SK-N-SH treated with all-trans-retinoic acid at 6 μM for 48 hours (cell line): ENCODE measurements at regions not wholly inside any gene's neighbourhood (a gene's known extent, or its start where the extent isn't known, plus 50 kb on each side); places are given as distances from the start of the nearest gene placed in this dataset.

ENCODE experiments used
- ATAC-seq: fragments of 200-7000 bp; cut with Tn5 transposase; 3 replicates; pipeline ENCODE4 v1.9.1; 2020; ENCODE audit warnings: mild to moderate bottlenecking, moderate library complexity
- ARNTL ChIP-seq: fragments of 450-650 bp; formaldehyde crosslinking; IDR thresholded peaks from 2 replicates; pipeline ENCODE4 v1.5.0; 2020; ENCODE audit warnings: low read depth, mild to moderate bottlenecking, moderate library complexity, borderline replicate concordance
- BACH2 ChIP-seq: fragments of 250-450 bp; sonication (Bioruptor Pico); IDR thresholded peaks from 2 replicates; pipeline ENCODE4 v1.9.0; 2021; ENCODE audit warnings: mild to moderate bottlenecking, borderline replicate concordance
- CSDC2 ChIP-seq: fragments of 250-450 bp; sonication (Bioruptor Pico); IDR thresholded peaks from 2 replicates; pipeline ENCODE4 v1.5.0; 2020; ENCODE audit warnings: mild to moderate bottlenecking, moderate library complexity
- ESRRG ChIP-seq: fragments of 250-450 bp; sonication (Bioruptor Pico); IDR thresholded peaks from 2 replicates; pipeline ENCODE4 v1.6.1; 2021; ENCODE audit warnings: mild to moderate bottlenecking
- GLIS3 ChIP-seq: fragments of 250-450 bp; sonication (Bioruptor Pico); IDR thresholded peaks from 2 replicates; pipeline ENCODE4 v1.5.0; 2020; ENCODE audit warnings: mild to moderate bottlenecking, moderate library complexity
- ISL1 ChIP-seq: fragments of 250-450 bp; sonication (Bioruptor Pico); IDR thresholded peaks from 2 replicates; pipeline ENCODE4 v2.1.2; 2022; ENCODE audit warnings: mild to moderate bottlenecking, moderate library complexity
- OSR1 ChIP-seq: fragments of 250-450 bp; sonication (Bioruptor Pico); IDR thresholded peaks from 2 replicates; pipeline ENCODE4 v1.8.0; 2022; ENCODE audit warnings: moderate library complexity, mild to moderate bottlenecking, inconsistent platforms
- PPARA ChIP-seq: fragments of 250-450 bp; sonication (Bioruptor Pico); IDR thresholded peaks from 2 replicates; pipeline ENCODE4 v1.5.0; 2020; ENCODE audit warnings: mild to moderate bottlenecking, borderline replicate concordance
- RARB ChIP-seq: fragments of 250-450 bp; sonication (Bioruptor Pico); IDR thresholded peaks from 2 replicates; pipeline ENCODE4 v1.8.0; 2021; ENCODE audit warnings: mild to moderate bottlenecking, moderate library complexity
- SNAI2 ChIP-seq: fragments of 250-450 bp; sonication (Bioruptor Pico); IDR thresholded peaks from 2 replicates; pipeline ENCODE4 v1.5.0; 2020; ENCODE audit warnings: mild to moderate bottlenecking, moderate library complexity
- TCF4 ChIP-seq: fragments of 250-450 bp; sonication (Bioruptor Pico); IDR thresholded peaks from 2 replicates; pipeline ENCODE4 v1.8.0; 2021; ENCODE audit warnings: mild to moderate bottlenecking, moderate library complexity, borderline replicate concordance
- TOX ChIP-seq: fragments of 250-450 bp; sonication (Bioruptor Pico); IDR thresholded peaks from 2 replicates; pipeline ENCODE4 v1.8.0; 2021; ENCODE audit warnings: mild to moderate bottlenecking, moderate library complexity, borderline replicate concordance
- ZC3H10 ChIP-seq: fragments of 250-450 bp; sonication (Bioruptor Pico); IDR thresholded peaks from 2 replicates; pipeline ENCODE4 v1.5.1; 2021; ENCODE audit warnings: mild to moderate bottlenecking, moderate library complexity
- ZFP3 ChIP-seq: fragments of 250-450 bp; sonication (Bioruptor Pico); IDR thresholded peaks from 2 replicates; pipeline ENCODE4 v1.5.0; 2020; ENCODE audit warnings: mild to moderate bottlenecking, moderate library complexity
- ZFP30 ChIP-seq: fragments of 450-650 bp; formaldehyde crosslinking; IDR thresholded peaks from 2 replicates; pipeline ENCODE4 v1.5.0; 2022; ENCODE audit warnings: mild to moderate bottlenecking, moderate library complexity
- ZNF565 ChIP-seq: fragments of 450-650 bp; formaldehyde crosslinking; conservative IDR thresholded peaks from 2 replicates; pipeline ENCODE4 v1.5.0; 2020; ENCODE audit warnings: low read depth, mild to moderate bottlenecking, moderate library complexity
- ZNF70 ChIP-seq: fragments of 450-650 bp; formaldehyde crosslinking; IDR thresholded peaks from 2 replicates; pipeline ENCODE4 v1.5.0; 2020; ENCODE audit warnings: mild to moderate bottlenecking, moderate library complexity
- ZNF8 ChIP-seq: fragments of 450-650 bp; formaldehyde crosslinking; IDR thresholded peaks from 2 replicates; pipeline ENCODE4 v1.5.0; 2020; ENCODE audit warnings: mild to moderate bottlenecking, moderate library complexity
- TF ChIP-seq, protein P1 (sequence below): fragments of 250-450 bp; sonication (Bioruptor Pico); IDR thresholded peaks from 2 replicates; pipeline ENCODE4 v1.8.0; 2021; ENCODE audit warnings: low read depth, mild to moderate bottlenecking, moderate library complexity, borderline replicate concordance
- TF ChIP-seq, protein P2 (sequence below): fragments of 250-450 bp; sonication (Bioruptor Pico); IDR thresholded peaks from 2 replicates; pipeline ENCODE4 v1.8.0; 2020; ENCODE audit warnings: mild to moderate bottlenecking, moderate library complexity, borderline replicate concordance
- TF ChIP-seq, protein P3 (sequence below): fragments of 250-450 bp; sonication (Bioruptor Pico); IDR thresholded peaks from 2 replicates; pipeline ENCODE4 v1.5.1; 2020; ENCODE audit warnings: low read depth, mild to moderate bottlenecking, moderate library complexity
- TF ChIP-seq, protein P4 (sequence below): fragments of 250-450 bp; sonication (Bioruptor Pico); IDR thresholded peaks from 2 replicates; pipeline ENCODE4 v1.5.0; 2020; ENCODE audit warnings: mild to moderate bottlenecking, moderate library complexity
- TF ChIP-seq, protein P5 (sequence below): fragments of 250-450 bp; sonication (Bioruptor Pico); IDR thresholded peaks from 2 replicates; pipeline ENCODE4 v1.5.1; 2021; ENCODE audit warnings: mild to moderate bottlenecking, moderate library complexity

DNA sequence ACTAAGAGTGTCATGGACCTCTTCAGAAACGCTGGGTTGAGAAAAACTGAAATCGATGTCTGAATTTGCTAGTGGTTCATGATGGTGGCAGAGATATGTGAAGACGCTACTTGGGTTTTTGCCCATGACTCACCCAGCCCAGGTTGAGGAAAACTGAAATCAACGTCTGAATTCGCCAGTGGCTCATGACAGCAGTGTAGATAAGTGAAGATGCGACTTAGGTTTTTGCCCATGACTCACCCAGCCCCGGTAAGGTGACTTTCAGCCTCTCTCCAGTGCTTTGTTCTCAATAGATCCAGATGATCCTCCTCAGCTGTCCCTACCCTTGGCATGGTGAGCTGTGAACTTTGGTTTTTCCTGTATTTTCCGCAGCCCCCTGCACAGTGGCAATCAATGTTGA lies 105.3 kb upstream of the SIX3 start:
- no peak for ATAC-seq
- TF ChIP-seq ZFP3 (CRISPR knock-in tag) (no peak), ZNF565 (CRISPR knock-in tag) (no peak), ARNTL (no peak), ZNF8 (no peak), CSDC2 (CRISPR knock-in tag) (no peak), TCF4 (CRISPR knock-in tag) (no peak), GLIS3 (no peak), SNAI2 (CRISPR knock-in tag) (no peak), ZFP30 (CRISPR knock-in tag) (no peak), OSR1 (CRISPR knock-in tag) (no peak), ISL1 (CRISPR knock-in tag) (no peak), TOX (CRISPR knock-in tag) (no peak), ESRRG (CRISPR knock-in tag) (no peak), BACH2 (CRISPR knock-in tag) (no peak), ZC3H10 (CRISPR knock-in tag) (no peak), RARB (CRISPR knock-in tag) (no peak)
- TF ChIP-seq, protein P1, sequence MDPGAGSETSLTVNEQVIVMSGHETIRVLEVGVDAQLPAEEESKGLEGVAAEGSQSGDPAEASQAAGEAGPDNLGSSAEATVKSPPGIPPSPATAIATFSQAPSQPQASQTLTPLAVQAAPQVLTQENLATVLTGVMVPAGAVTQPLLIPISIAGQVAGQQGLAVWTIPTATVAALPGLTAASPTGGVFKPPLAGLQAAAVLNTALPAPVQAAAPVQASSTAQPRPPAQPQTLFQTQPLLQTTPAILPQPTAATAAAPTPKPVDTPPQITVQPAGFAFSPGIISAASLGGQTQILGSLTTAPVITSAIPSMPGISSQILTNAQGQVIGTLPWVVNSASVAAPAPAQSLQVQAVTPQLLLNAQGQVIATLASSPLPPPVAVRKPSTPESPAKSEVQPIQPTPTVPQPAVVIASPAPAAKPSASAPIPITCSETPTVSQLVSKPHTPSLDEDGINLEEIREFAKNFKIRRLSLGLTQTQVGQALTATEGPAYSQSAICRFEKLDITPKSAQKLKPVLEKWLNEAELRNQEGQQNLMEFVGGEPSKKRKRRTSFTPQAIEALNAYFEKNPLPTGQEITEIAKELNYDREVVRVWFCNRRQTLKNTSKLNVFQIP (CRISPR knock-in tag) = no peak
- TF ChIP-seq, protein P2, sequence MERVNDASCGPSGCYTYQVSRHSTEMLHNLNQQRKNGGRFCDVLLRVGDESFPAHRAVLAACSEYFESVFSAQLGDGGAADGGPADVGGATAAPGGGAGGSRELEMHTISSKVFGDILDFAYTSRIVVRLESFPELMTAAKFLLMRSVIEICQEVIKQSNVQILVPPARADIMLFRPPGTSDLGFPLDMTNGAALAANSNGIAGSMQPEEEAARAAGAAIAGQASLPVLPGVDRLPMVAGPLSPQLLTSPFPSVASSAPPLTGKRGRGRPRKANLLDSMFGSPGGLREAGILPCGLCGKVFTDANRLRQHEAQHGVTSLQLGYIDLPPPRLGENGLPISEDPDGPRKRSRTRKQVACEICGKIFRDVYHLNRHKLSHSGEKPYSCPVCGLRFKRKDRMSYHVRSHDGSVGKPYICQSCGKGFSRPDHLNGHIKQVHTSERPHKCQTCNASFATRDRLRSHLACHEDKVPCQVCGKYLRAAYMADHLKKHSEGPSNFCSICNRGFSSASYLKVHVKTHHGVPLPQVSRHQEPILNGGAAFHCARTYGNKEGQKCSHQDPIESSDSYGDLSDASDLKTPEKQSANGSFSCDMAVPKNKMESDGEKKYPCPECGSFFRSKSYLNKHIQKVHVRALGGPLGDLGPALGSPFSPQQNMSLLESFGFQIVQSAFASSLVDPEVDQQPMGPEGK (CRISPR knock-in tag) = no peak
- TF ChIP-seq, protein P3, sequence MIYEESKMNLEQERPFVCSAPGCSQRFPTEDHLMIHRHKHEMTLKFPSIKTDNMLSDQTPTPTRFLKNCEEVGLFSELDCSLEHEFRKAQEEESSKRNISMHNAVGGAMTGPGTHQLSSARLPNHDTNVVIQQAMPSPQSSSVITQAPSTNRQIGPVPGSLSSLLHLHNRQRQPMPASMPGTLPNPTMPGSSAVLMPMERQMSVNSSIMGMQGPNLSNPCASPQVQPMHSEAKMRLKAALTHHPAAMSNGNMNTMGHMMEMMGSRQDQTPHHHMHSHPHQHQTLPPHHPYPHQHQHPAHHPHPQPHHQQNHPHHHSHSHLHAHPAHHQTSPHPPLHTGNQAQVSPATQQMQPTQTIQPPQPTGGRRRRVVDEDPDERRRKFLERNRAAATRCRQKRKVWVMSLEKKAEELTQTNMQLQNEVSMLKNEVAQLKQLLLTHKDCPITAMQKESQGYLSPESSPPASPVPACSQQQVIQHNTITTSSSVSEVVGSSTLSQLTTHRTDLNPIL = no peak

DNA sequence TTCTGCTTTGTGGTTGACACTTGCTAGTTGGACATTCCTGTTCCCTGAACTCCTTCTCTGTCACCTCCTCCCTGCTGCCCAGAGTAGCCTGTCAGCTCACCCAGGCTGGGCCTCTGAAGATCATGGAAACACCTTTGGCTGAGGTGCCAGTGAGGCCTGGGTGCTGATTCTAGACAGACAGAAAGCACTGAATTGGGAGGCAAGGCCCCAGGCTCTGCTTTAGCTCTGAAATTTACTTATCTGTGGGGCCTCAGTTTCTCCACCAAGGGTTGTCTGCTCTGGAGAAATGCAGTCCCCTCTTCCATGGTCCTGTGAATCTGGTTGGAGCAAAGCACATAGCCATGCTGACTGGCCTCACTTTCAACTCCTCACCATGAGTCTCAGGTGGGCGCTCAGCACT lies 104.6 kb upstream of the SIX3 start:
- TF ChIP-seq ZFP30 (CRISPR knock-in tag) = no peak
- TF ChIP-seq, protein P2 (CRISPR knock-in tag) = no peak
- TF ChIP-seq, all 23 proteins: peak for 0
- ATAC-seq = no peak

DNA sequence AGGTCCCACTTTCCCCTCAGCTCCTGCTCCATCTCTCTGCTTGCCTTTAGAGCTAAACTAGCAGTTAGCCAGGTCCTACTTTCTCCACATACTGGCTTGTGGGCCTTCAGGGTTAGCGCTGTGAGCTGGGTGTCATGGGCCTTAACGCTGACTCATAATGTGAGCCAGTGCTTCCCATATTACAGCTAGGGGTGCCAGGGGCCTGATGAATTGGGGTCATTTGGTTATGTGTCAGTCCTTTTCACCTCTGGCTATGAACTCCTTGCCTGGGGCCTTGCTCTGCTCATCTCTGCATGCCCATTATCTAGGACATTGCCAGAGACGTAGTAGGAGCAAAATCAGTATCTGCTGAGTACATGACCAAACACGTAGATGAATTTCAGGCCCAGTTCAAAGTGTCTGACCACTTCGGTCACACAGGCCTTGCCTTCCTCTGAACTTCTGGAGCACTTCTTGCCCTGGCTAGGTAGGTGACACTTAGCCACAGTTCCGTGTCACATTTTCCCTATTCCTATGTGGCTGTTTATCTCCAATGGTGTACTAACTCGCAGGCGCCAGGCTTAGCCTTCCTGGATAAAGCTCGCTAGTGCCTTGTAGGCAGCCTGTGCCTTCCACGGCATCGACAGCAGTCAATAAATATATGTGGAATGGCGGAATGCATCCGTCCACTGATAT lies 103.2 kb upstream of the SIX3 start:
- no peak for ATAC-seq
- TF ChIP-seq, protein P3 = no peak
- no peak for TF ChIP-seq CSDC2 (CRISPR knock-in tag)
- TF ChIP-seq TCF4 (CRISPR knock-in tag) = no peak
- TF ChIP-seq ZNF70 (CRISPR knock-in tag) = no peak
- TF ChIP-seq, protein P1 (CRISPR knock-in tag) = no peak
- TF ChIP-seq, protein P4, sequence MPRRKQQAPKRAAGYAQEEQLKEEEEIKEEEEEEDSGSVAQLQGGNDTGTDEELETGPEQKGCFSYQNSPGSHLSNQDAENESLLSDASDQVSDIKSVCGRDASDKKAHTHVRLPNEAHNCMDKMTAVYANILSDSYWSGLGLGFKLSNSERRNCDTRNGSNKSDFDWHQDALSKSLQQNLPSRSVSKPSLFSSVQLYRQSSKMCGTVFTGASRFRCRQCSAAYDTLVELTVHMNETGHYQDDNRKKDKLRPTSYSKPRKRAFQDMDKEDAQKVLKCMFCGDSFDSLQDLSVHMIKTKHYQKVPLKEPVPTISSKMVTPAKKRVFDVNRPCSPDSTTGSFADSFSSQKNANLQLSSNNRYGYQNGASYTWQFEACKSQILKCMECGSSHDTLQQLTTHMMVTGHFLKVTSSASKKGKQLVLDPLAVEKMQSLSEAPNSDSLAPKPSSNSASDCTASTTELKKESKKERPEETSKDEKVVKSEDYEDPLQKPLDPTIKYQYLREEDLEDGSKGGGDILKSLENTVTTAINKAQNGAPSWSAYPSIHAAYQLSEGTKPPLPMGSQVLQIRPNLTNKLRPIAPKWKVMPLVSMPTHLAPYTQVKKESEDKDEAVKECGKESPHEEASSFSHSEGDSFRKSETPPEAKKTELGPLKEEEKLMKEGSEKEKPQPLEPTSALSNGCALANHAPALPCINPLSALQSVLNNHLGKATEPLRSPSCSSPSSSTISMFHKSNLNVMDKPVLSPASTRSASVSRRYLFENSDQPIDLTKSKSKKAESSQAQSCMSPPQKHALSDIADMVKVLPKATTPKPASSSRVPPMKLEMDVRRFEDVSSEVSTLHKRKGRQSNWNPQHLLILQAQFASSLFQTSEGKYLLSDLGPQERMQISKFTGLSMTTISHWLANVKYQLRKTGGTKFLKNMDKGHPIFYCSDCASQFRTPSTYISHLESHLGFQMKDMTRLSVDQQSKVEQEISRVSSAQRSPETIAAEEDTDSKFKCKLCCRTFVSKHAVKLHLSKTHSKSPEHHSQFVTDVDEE (CRISPR knock-in tag) = no peak
- no peak for TF ChIP-seq ZFP3 (CRISPR knock-in tag)
- no peak for TF ChIP-seq ZC3H10 (CRISPR knock-in tag)
- no peak for TF ChIP-seq ZFP30 (CRISPR knock-in tag)
- no peak for TF ChIP-seq BACH2 (CRISPR knock-in tag)
- no peak for TF ChIP-seq OSR1 (CRISPR knock-in tag)
- TF ChIP-seq, protein P5, sequence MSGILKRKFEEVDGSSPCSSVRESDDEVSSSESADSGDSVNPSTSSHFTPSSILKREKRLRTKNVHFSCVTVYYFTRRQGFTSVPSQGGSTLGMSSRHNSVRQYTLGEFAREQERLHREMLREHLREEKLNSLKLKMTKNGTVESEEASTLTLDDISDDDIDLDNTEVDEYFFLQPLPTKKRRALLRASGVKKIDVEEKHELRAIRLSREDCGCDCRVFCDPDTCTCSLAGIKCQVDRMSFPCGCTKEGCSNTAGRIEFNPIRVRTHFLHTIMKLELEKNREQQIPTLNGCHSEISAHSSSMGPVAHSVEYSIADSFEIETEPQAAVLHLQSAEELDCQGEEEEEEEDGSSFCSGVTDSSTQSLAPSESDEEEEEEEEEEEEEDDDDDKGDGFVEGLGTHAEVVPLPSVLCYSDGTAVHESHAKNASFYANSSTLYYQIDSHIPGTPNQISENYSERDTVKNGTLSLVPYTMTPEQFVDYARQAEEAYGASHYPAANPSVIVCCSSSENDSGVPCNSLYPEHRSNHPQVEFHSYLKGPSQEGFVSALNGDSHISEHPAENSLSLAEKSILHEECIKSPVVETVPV = no peak
- no peak for TF ChIP-seq PPARA (CRISPR knock-in tag)
